Sigmoid colon (tissue), 4 donors: ENCODE measurements at regions not wholly inside any gene's neighbourhood (a gene's known extent, or its start where the extent isn't known, plus 50 kb on each side); places are given as distances from the start of the nearest gene placed in this dataset.
"Not testable (repeated sequence)": the region's sequence is repeated elsewhere in the genome, so short reads cannot be mapped to it uniquely, and the experiment has no call there.

Experiments
- CTCF ChIP-seq, 4 experiments: fragments of 450-650 bp in 3 of 4; fragments of 200-600 bp in 1 of 4; IDR thresholded peaks; one replicate each; pipeline ENCODE4 v1.5.1; 2016 to 2019; ENCODE audit warnings: antibody characterized with exemption in 4 of 4, mild to moderate bottlenecking in 3 of 4, moderate library complexity in 2 of 4
- POLR2A ChIP-seq, 2 donors: fragments of 450-650 bp; IDR thresholded peaks; one replicate each; pipeline ENCODE4 v1.6.1; 2016; ENCODE audit warnings: antibody characterized with exemption in 2 of 2, mild to moderate bottlenecking in 2 of 2, moderate library complexity in 2 of 2
- POLR2AphosphoS5 ChIP-seq, 4 donors: sonication (generic); formaldehyde crosslinking; IDR thresholded peaks; one replicate each; pipeline ENCODE4 v1.6.1; 2017; ENCODE audit warnings: antibody characterized with exemption in 4 of 4

GRCh38 chr15:31635715-31636114, 309.1 kb downstream of the KLF13 start:
- not testable (repeated sequence) for TF ChIP-seq CTCF, POLR2A, POLR2AphosphoS5 (IDR thresholded peaks at IDR 0.05)
